Spleen (tissue), 7 donors: ENCODE measurements at regions not wholly inside any gene's neighbourhood (a gene's known extent, or its start where the extent isn't known, plus 50 kb on each side); places are given as distances from the start of the nearest gene placed in this dataset.

Source experiments
- CTCF ChIP-seq, 11 experiments: fragments of 200-600 bp in 7 of 11; fragments of 450-650 bp in 4 of 11; sonication (generic) in 4 of 11; IDR thresholded peaks in 8 of 11; conservative IDR thresholded peaks in 3 of 11; 1 replicate in 7 of 11; 2 replicates in 4 of 11; pipeline versions ENCODE4 v1.4.0 to v1.8.0; 2016 to 2021; ENCODE audit warnings: antibody characterized with exemption in 11 of 11, inconsistent platforms in 4 of 11, mild to moderate bottlenecking in 1 of 11
- POLR2A ChIP-seq, 3 donors: fragments of 450-650 bp; IDR thresholded peaks; one replicate each; pipeline ENCODE4 v1.5.1; 2017; ENCODE audit warnings: antibody characterized with exemption in 3 of 3, mild to moderate bottlenecking in 1 of 3
- donor health status: DM: no; HTN: no; CAD: no; lungs with moderate emphysema.
- donor health status: DM: no; HTN: no; CAD: no.
- donor health status: DM: no; HTN: no; CAD: no.

GRCh38 chr7:68218461-68218860, 1221.8 kb downstream of the TYW1 start:
- TF ChIP-seq CTCF (IDR thresholded peaks at IDR 0.05 in 8 of 11, conservative IDR thresholded peaks at IDR 0.05 in 3 of 11) (no peak), POLR2A (IDR thresholded peaks at IDR 0.05) (no peak)
